HG03469 (cell line): ENCODE measurements at regions not wholly inside any gene's neighbourhood (a gene's known extent, or its start where the extent isn't known, plus 50 kb on each side); places are given as distances from the start of the nearest gene placed in this dataset.

ENCODE experiments used
- ATAC-seq: cut with Tn5 transposase; IDR thresholded peaks from one replicate; pipeline ENCODE4 v1.9.1; 2021; ENCODE audit warnings: mild to moderate bottlenecking, moderate library complexity, moderate number of reproducible peaks; ENCODE audit not compliant: unreplicated experiment

GRCh38 chr10:129353101-129353500 is 113.9 kb upstream of the MGMT start:
- no peak for ATAC-seq

GRCh38 chr10:129360046-129360445 is 107.0 kb upstream of the MGMT start:
- no peak for ATAC-seq

DNA sequence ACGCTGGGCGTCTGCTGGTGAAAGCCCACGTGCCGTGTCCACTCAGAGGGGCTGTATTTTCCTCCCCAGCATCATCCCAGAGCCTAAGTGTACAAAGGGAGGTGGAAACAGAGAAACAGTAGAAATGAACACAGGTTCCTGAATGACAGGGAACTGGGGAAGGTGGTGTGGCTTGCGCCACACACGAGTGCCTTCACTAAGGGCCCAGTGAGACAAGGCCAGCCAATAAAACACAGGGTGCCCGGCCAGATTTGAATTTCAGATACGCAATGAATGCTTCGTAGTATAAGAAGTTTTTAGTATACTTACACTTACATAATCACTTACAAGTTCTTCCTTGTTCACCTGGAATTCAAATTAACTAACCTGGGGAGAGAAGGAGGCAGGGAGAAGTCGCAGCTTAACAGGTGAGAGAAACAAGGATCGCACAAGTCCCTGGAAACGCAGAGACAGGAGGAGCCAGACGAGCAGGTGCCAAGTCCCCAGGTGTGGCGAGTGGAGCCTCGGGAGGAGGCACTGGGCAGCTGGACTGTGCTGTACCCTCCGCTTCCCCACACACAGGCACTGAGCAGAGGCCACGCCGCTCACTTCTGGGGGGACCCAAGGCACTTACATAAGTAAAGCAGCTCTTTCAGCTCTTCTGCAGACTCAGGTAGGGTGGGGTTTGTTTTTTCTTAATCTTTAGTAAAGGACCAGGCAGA is 105.2 kb upstream of the MGMT start:
- no peak for ATAC-seq

DNA sequence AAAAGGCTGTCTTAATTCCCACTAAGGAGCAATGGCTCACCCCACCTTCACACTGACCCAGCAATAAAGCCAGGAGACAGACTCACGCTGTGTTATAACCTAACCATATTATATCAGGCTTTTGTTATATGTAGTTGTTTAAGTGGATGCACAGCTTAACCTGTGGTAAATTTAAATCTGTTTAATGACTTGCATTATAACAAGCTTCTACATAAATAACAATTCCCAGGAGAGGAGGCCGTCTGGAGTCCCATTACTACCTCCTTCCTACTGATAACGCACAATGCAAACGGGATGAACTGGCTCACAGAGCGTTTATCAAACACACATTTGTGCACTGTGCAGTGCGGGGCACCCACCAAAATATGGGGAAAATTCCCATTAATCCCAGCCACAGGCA is 102.1 kb upstream of the MGMT start:
- no peak for ATAC-seq

DNA sequence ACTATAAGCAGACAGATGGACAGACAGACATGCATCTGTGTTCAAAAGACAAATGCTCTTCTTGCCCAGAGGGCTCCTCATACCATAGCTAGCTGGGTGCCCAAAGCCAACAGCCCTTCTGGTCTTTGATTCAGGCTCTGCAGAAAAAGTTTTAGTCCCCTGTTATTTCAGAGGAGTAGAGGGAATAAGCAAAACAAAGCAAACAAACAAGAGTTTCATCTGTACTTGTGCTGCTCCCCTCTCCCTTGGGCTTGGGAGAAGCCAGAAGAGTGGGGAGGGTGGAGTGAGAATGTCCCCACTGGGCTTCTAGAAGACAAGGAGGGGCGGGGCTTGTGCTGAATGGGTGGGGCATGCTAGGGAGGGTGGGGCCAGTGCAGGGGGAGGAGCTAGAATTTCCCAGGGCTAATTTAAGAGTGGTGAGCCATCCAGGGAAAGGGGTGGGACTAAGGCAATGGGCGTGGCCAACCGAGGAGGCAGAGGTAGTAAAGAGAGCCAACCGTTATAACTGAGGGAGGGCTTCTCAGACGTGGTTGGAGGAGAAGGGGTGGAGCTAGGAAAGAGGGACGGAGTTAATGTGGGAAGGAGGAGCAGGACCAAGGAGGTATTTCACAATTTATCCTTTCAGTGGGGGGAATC is 101.2 kb upstream of the MGMT start:
- ATAC-seq: no peak

GRCh38 chr10:129366450-129366849 is 100.6 kb upstream of the MGMT start:
- ATAC-seq: no peak

GRCh38 chr10:129369566-129369965 is 97.5 kb upstream of the MGMT start:
- ATAC-seq: no peak

DNA sequence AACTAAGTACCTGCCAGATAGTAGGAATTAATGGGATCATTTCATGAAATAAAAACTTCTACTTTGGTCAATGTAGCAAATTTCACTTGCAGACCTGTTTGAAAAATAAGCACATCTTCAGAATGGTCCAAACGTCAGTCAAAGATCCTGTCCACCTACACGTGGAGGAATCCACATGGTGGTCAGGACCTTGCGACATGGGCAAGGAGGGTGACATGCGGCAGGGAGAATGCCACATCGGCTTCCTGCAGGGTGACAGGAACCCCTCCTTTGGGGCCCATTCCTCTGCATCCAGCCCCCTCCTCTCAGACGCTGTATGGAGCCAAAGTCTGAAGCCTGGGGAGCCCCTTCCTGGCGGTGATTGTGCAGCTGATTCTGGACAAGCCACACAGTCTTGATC is 95.5 kb upstream of the MGMT start:
- no peak for ATAC-seq

DNA sequence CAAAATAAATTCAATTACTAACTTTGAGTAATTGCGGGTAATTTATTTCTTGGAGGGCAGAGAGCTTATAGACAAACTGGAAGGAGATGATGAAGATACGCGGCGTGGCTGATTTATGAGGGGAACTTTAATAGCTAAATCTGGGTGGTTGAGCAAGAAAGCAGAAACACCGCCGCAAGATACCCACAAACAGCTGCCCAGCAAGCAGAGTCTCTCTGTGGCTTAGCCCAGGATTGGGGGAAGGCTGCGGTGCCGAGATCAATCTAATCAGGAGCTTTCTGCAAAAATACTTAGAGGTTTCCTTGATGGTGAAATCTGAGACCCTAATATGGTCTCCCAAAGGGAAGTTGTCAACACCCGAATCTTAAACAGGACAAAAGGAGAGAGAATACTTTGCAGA is 94.9 kb upstream of the MGMT start:
- ATAC-seq: no peak

- no peak for ATAC-seq
Observed at GRCh38 chr10:129373231-129373630, 93.8 kb upstream of the MGMT start.

DNA sequence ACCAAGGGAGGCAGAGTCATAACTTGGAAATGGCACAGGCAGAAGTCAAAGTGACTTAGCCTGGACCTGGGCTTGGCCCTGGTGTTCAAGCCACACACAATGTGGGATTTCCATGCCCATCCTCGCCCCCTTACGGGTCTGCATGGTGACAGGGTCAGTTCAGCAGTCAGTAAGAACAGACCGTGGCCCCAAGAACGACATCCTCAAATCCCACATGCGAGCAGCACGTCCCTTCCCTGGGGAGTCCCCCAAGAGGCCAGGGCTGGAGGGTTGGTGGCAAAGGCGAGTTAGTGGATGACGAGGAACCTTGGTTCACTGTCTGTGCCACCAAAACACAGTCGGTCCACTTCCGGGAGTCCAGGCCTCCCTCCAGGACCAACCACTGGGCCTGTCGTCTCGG is 93.3 kb upstream of the MGMT start:
- ATAC-seq: no peak

DNA sequence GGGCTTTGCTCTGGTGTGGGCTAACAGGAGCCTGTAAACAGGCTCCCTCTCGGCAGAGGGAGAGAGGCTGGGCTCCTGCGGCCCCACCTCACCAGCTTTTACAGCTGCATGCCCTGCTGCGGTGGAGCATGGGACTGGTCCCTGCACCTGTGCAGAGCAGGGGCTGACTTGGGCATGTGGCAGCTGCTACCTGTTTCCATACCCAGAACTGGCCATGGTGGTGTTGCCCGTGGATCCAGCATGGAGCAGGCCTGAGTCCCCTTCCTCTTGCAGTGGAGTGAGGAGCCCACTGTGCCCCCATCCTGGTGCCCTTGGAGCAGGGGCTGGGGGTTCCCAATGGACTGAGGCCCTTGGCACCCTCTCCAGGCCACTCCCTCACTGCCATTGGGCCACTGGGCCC is 91.9 kb upstream of the MGMT start:
- no peak for ATAC-seq

- ATAC-seq: no peak
Observed at GRCh38 chr10:129375912-129376311, 91.1 kb upstream of the MGMT start.

DNA sequence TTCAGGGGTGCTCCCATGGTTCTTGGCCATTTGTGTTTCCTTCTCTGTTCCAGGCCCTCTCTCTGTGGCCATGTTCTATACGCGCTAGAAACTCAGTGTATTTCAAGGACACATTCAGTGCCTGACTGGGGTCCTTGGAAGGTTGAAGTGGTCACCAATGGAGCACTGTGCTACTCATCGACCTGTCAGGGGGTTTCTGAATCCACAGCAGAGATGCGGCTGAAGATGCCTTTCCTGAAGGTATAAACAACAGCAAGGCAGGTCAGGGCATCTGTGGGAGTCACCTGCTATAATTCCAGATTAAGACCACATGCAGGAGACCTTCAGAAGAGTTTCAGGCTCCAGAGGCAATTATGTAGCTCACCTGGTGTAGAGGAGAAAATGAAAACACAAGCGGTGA is 86.8 kb upstream of the MGMT start:
- no peak for ATAC-seq

GRCh38 chr10:129381741-129382140 is 85.3 kb upstream of the MGMT start:
- no peak for ATAC-seq

DNA sequence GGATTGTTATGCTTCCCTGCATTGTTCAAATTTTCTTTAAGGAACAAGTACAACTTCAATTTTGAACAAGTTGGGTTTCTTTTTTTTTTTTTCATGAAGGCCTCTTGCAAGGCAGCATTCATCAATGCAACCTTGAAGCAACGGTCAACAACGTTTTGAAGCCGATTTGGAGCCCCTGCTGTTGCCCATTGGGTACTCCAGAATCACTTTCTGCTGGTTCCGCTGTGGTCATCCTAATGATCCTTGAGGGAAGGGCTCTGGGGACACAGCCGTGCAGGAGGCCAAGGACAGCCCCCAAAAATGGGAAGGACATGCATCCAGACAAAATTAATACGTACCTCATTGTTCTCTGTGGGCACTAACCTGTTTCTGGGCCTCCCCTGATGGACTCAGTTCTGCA is 84.6 kb upstream of the MGMT start:
- no peak for ATAC-seq

DNA sequence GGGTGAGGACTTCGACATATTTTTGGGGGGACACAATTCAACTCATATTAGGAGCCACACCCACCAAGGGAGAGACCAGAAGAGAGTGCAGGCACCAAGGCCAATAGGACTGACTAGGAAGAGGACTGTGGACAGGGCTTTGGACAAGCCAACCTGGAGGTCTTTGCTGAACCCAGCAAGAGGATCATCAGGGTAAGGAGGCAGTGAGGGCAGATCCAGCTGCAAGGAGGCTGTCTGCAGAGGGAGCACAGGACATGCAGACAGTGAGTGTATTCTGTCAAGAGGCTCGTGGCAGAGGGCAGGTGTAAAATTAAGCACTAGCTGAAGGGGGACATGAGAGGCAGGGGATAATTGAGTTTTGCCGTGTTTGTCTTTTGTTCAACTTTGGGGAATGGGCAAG is 83.4 kb upstream of the MGMT start:
- ATAC-seq: no peak

DNA sequence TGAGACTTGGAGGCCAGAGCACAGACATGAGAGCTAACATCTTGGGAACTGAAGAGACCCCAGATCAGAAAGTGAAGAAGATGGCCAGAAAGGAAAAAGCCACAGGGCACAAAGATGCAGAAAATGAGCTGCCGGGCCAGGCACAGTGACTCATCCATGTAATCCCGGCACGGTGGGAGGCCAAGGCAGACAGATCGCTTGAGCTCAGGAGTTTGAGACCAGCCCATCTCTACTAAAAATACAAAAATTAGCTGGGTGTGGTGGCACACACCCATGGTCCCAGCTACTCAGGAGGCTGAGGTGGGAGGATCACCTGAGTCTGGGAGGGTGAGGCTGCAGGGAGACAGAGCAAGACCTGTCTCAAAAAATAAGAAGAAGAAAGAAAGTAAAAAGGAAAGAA is 81.4 kb upstream of the MGMT start:
- no peak for ATAC-seq

DNA sequence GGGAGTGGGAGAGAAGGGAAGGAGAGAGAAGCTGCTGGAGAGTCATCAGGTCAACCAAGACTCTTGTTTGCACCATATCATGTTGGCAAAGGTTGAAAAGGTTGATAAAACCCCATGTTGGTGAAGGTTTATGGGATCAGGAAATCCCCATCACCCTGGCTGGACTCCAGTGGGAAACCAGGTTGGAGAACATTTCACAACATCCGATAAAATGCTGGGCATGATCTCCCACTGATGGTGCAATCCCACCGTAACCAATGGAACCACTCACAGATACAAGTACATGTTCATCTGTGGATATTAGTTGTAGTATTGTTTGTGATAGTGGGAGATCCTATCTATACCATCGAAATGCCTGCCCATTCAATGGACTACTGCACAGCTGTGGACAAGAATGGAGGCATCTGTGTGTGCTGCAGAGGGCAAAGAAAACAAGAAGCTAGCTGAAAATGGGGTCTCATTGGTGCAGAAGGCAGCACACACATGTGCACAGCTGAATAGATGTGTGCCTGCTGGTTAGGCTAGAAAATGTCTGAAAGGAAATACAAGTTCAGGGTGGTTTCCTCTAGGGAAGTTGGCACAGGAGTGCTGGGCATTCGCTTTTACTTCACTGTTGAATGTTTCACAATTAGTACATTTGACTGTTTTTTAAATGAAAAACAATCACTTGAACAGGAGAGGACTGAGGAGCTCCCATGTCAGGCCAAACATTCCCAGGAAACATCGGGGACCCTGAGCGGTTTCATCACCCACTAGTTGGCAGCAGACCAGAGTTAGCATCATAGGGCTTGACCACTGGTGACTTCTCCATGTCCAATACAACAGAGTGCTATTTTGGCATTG is 80.4 kb upstream of the MGMT start:
- no peak for ATAC-seq

DNA sequence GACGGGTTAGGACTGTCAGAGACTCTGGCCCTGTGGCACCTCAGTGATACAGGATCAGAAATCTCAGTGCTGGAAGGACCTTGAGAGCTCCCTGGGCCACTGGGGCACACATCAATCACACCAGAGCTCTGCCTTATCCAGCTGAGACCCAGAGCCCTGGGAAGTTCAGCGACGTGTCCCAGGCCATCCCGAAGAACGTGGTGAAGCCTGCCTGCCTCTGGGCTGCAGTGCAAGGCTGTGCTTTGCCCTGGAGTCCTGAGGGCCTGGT is 79.8 kb upstream of the MGMT start:
- ATAC-seq: no peak

GRCh38 chr10:129388435-129388834 is 78.6 kb upstream of the MGMT start:
- no peak for ATAC-seq

- ATAC-seq: no peak
Observed at GRCh38 chr10:129389194-129389593, 77.8 kb upstream of the MGMT start.
